IMR-90 (cell line): ENCODE measurements at regions not wholly inside any gene's neighbourhood (a gene's known extent, or its start where the extent isn't known, plus 50 kb on each side); places are given as distances from the start of the nearest gene placed in this dataset.

Experiments used
- ATAC-seq: fragments of 200-7000 bp; cut with Tn5 transposase; 2 replicates; pipeline ENCODE4 v1.9.1; 2020; ENCODE audit warnings: low read depth, mild to moderate bottlenecking, moderate library complexity
- BruUV-seq: library from RNA; stranded (reverse); fragments of 400-500 nt; replicated peaks from 2 replicates; lab custom pipeline; 2021; lab: Mats Ljungman, UMichigan
- CTCF ChIA-PET: fragments of 300-600 bp; formaldehyde crosslinking; extraction: SDS; loops from one replicate; lab custom pipeline; 2021; ENCODE audit warnings: antibody characterized with exemption; lab: Yijun Ruan, JAX
- POLR2A ChIA-PET: fragments of 300-600 bp; sonication (Branson Sonifier 250); formaldehyde crosslinking; loops from one replicate; lab custom pipeline; 2022; ENCODE audit warnings: antibody characterized with exemption; ENCODE audit not compliant: unreplicated experiment; lab: Charles Lee
- DNase-seq: peaks from one replicate; pipeline ENCODE4 v3.0.0; 2013
- H2AFZ ChIP-seq: replicated peaks from 2 replicates; pipeline ENCODE3; 2013; ENCODE audit warnings: low read length, mild to moderate bottlenecking; ENCODE audit not compliant: poor library complexity
- H2AK5ac ChIP-seq: 2 replicates; pipeline ENCODE4 v1.6.1; 2013; ENCODE audit warnings: low read depth, low read length, inconsistent platforms
- H2AK9ac ChIP-seq: replicated peaks from 2 replicates; pipeline ENCODE3; 2013; ENCODE audit warnings: mild to moderate bottlenecking, low read depth, low read length, moderate library complexity; ENCODE audit not compliant: poor library complexity
- H2BK120ac ChIP-seq: 2 replicates; pipeline ENCODE4 v1.6.1; 2013; ENCODE audit warnings: low read depth, low read length, inconsistent platforms
- H2BK15ac ChIP-seq: 3 replicates; pipeline ENCODE4 v1.6.1; 2013; ENCODE audit warnings: low read depth, low read length, inconsistent platforms
- H2BK20ac ChIP-seq: 2 replicates; pipeline ENCODE4 v1.6.1; 2013; ENCODE audit warnings: low read depth, mild to moderate bottlenecking, inconsistent platforms, low read length, moderate library complexity
- H2BK5ac ChIP-seq: 2 replicates; pipeline ENCODE4 v1.6.1; 2013; ENCODE audit warnings: mild to moderate bottlenecking, low read depth, low read length, inconsistent platforms; ENCODE audit not compliant: poor library complexity, severe bottlenecking
- H3K14ac ChIP-seq: replicated peaks from 2 replicates; pipeline ENCODE4 v1.6.1; 2013; ENCODE audit warnings: low read depth, low read length, inconsistent platforms
- H3K18ac ChIP-seq: 2 replicates; pipeline ENCODE4 v1.6.1; 2013; ENCODE audit warnings: low read depth, low read length, control low read depth
- H3K23ac ChIP-seq: 2 replicates; pipeline ENCODE4 v1.6.1; 2013; ENCODE audit warnings: low read depth, low read length, inconsistent platforms
- H3K27ac ChIP-seq: 2 replicates; pipeline ENCODE4 v1.5.1; 2013; ENCODE audit warnings: mild to moderate bottlenecking, control low read depth, low read length; ENCODE audit not compliant: insufficient read depth
- H3K27me3 ChIP-seq: 2 replicates; pipeline ENCODE4 v1.6.1; 2013; ENCODE audit warnings: low read length; ENCODE audit not compliant: control insufficient read depth, insufficient read depth
- H3K36me3 ChIP-seq: 2 replicates; pipeline ENCODE4 v1.6.1; 2013; ENCODE audit warnings: low read length, mixed read lengths; ENCODE audit not compliant: control insufficient read depth, insufficient read depth
- H3K4ac ChIP-seq: 2 replicates; pipeline ENCODE4 v1.6.1; 2013; ENCODE audit warnings: low read depth, low read length, inconsistent platforms
- H3K4me1 ChIP-seq: 2 replicates; pipeline ENCODE4 v1.6.1; 2013; ENCODE audit warnings: low read length, mixed read lengths; ENCODE audit not compliant: control insufficient read depth, insufficient read depth
- H3K4me2 ChIP-seq: 2 replicates; pipeline ENCODE4 v1.6.1; 2013; ENCODE audit warnings: low read depth, mild to moderate bottlenecking, control low read depth, low read length, moderate library complexity
- H3K4me3 ChIP-seq: 2 replicates; pipeline ENCODE4 v1.5.1; 2013; ENCODE audit warnings: low read depth, mild to moderate bottlenecking, control low read depth, low read length, moderate library complexity; ENCODE audit not compliant: insufficient read depth
- H3K56ac ChIP-seq: 2 replicates; pipeline ENCODE4 v1.6.1; 2013; ENCODE audit warnings: low read length, inconsistent platforms; ENCODE audit not compliant: insufficient read depth; ENCODE audit errors: extremely low read depth
- H3K79me1 ChIP-seq, 2 experiments: 2 replicates each; pipeline ENCODE4 v1.6.1; 2013; ENCODE audit warnings: low read length in 2 of 2, inconsistent platforms in 1 of 2, low read depth in 1 of 2
- H3K9ac ChIP-seq: 2 replicates; pipeline ENCODE4 v1.6.1; 2013; ENCODE audit warnings: low read depth, low read length, control low read depth
- H3K9me1 ChIP-seq: 2 replicates; pipeline ENCODE4 v1.6.1; 2013; ENCODE audit warnings: low read length, inconsistent platforms; ENCODE audit not compliant: insufficient read depth
- H3K9me3 ChIP-seq: 2 replicates; pipeline ENCODE4 v1.6.1; 2013; ENCODE audit warnings: low read length; ENCODE audit not compliant: control insufficient read depth, insufficient read depth
- H4K20me1 ChIP-seq: 2 replicates; pipeline ENCODE4 v1.6.1; 2013; ENCODE audit warnings: low read length, inconsistent platforms; ENCODE audit not compliant: insufficient read depth
- H4K5ac ChIP-seq: 2 replicates; pipeline ENCODE4 v1.6.1; 2013; ENCODE audit warnings: mild to moderate bottlenecking, low read depth, low read length, control low read depth
- H4K8ac ChIP-seq, 2 experiments: 2 replicates each; pipeline ENCODE4 v1.6.1; 2013; ENCODE audit warnings: low read depth in 2 of 2, low read length in 2 of 2, control low read depth in 1 of 2, inconsistent platforms in 1 of 2
- H4K91ac ChIP-seq: 2 replicates; pipeline ENCODE4 v1.6.1; 2013; ENCODE audit warnings: low read depth, low read length, inconsistent platforms; ENCODE audit not compliant: insufficient read depth
- CEBPB ChIP-seq: IDR thresholded peaks from 2 replicates; pipeline ENCODE4 v1.6.1; 2012; ENCODE audit warnings: low read depth, low read length, improper control_type of control experiment
- MAFK ChIP-seq: IDR thresholded peaks from 2 replicates; pipeline ENCODE4 v1.6.1; 2012; ENCODE audit warnings: low read depth, low read length, improper control_type of control experiment
- MAZ ChIP-seq: IDR thresholded peaks from 2 replicates; pipeline ENCODE4 v1.6.1; 2012; ENCODE audit warnings: low read depth, mild to moderate bottlenecking, low read length, improper control_type of control experiment, moderate library complexity, borderline replicate concordance
- WGBS, 2 experiments: methylation state at CpG; one replicate each; pipeline versions ENCODE4 v1.1.5 to v1.1.7; 2013; ENCODE audit warnings: missing lambda C conversion rate in 2 of 2; ENCODE audit not compliant: insufficient read length in 1 of 2; ENCODE audit errors: extremely low coverage in 2 of 2; 5-methylcytosine and 5-hydroxymethylcytosine counted together
- dilution Hi-C: fragments of 300-500 bp; cut with HindIII; formaldehyde crosslinking; loops from one replicate; pipeline ENCODE4 v1.14.3; 2018; ENCODE audit warnings: low sequenced_read_pairs; ENCODE audit not compliant: unreplicated experiment
- in situ Hi-C: fragments of 300-500 bp; cut with MboI; formaldehyde crosslinking; loops from 3 replicates; pipeline ENCODE4 v1.14.3; 2019; ENCODE audit warnings: low sequenced_read_pairs, inconsistent platforms, mixed read lengths
- intact Hi-C: fragments of 100-400 bp; cut with micrococcal nuclease; formaldehyde crosslinking; loops from 2 replicates; pipeline ENCODE4 v1.10.0; 2022
- TF ChIP-seq, protein P1 (sequence below): fragments of 150-350 bp; IDR thresholded peaks from 2 replicates; pipeline ENCODE4 v1.6.1; 2016; ENCODE audit warnings: low read depth, mild to moderate bottlenecking, low read length, moderate library complexity, borderline replicate concordance

DNA sequence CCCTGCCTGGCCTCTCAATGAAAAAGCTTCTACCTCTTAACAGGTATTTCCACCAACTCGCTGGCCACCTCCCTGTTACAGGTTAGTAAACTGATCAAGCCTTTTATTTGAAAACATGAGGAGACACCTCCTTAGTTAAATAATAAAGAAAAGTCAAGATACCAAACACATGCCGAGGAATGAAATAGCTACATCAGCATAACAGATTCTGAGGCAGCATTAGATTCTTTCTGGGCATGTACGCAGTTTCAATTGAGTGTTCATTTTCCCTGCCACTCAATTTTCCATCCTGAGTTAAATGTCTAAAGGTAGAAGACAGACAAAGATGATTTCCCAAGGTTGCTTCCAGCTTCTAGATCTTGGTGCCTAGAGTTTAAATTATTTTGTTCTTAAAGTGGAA is 250.5 kb upstream of the LRTM1 start:
- intact Hi-C loops (no loop called here), in situ Hi-C loops (no loop called here), dilution Hi-C loops (no loop called here)
- Histone ChIP-seq H2BK5ac (peak overlapping the region; percentile 47), H2BK120ac (peak overlapping the region; percentile 89), H3K9ac (no peak overlapping the region), H3K4ac (peak overlapping the region; percentile 77), H2BK15ac (peak overlapping the region; percentile 98), H3K79me1 (no peaks in the 10 kb centered on the region), H4K8ac (peak overlapping the region; percentile 48 to 89; a peak in 3 of 4 replicates), H3K56ac (peak overlapping the region; percentile 2; the same call in 1 of the 2 replicates), H3K4me3 (no peak overlapping the region), H4K5ac (peak overlapping the region; percentile 61; the same call in 1 of the 2 replicates), H4K20me1 (no peaks in the 10 kb centered on the region), H4K91ac (peak overlapping the region; percentile 90), H2BK20ac (peak overlapping the region; percentile 93), H3K18ac (peak overlapping the region; percentile 70; the same call in 1 of the 2 replicates), H3K9me1 (peaks cover 3% of the 10 kb centered on the region), H3K9me3 (no peaks in the 10 kb centered on the region), H3K14ac (peak overlapping the region; percentile 60; the same call in 1 of the 2 replicates), H3K36me3 (no peaks in the 10 kb centered on the region), H2AK5ac (peak overlapping the region; percentile 78), H3K4me2 (no peak overlapping the region), H3K23ac (peak overlapping the region; percentile 55; the same call in 1 of the 2 replicates), H3K27ac (no peak overlapping the region), H2AK9ac (no peak overlapping the region), H2AFZ (no peak overlapping the region), H3K27me3 (no peaks in the 10 kb centered on the region), H3K4me1 (peaks cover 12% of the 10 kb centered on the region)
- ChIA-PET CTCF (no interaction called here), POLR2A (no interaction called here)
- ATAC-seq (no peak), DNase-seq (no peak)
- no TSS peak for BruUV-seq
- WGBS, 2 experiments, result no CpG with 5 or more reads among the region's 3 CpGs
- TF ChIP-seq MAFK (peak; percentile 72), MAZ (no peak), CEBPB (no peak)
- TF ChIP-seq, protein P1, sequence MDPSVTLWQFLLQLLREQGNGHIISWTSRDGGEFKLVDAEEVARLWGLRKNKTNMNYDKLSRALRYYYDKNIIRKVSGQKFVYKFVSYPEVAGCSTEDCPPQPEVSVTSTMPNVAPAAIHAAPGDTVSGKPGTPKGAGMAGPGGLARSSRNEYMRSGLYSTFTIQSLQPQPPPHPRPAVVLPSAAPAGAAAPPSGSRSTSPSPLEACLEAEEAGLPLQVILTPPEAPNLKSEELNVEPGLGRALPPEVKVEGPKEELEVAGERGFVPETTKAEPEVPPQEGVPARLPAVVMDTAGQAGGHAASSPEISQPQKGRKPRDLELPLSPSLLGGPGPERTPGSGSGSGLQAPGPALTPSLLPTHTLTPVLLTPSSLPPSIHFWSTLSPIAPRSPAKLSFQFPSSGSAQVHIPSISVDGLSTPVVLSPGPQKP, result no peak
